Medulla oblongata (tissue), 1 donor: ENCODE measurements at regions not wholly inside any gene's neighbourhood (a gene's known extent, or its start where the extent isn't known, plus 50 kb on each side); places are given as distances from the start of the nearest gene placed in this dataset.

Source experiments
- DNase-seq: peaks from one replicate; pipeline ENCODE4 v3.0.0-alpha.2; 2015; ENCODE audit errors: extremely low spot score

GRCh38 chr10:10881117-10881813 lies 136.4 kb upstream of the CELF2 start:
- DNase-seq: no peak

- no peak for DNase-seq
Observed at GRCh38 chr10:10883737-10884136, 133.9 kb upstream of the CELF2 start.

- DNase-seq: no peak
Observed at GRCh38 chr10:10886861-10887531, 130.7 kb upstream of the CELF2 start.

- no peak for DNase-seq
Observed at GRCh38 chr10:10891124-10892082, 126.3 kb upstream of the CELF2 start.

GRCh38 chr10:10892290-10892875 lies 125.3 kb upstream of the CELF2 start:
- no peak for DNase-seq

- no peak for DNase-seq
Observed at GRCh38 chr10:10897400-10897799, 120.3 kb upstream of the CELF2 start.

GRCh38 chr10:10901906-10902305 lies 115.8 kb upstream of the CELF2 start:
- no peak for DNase-seq

- no peak for DNase-seq
Observed at GRCh38 chr10:10902951-10903350, 114.7 kb upstream of the CELF2 start.

- DNase-seq: no peak
Observed at GRCh38 chr10:10903620-10904019, 114.1 kb upstream of the CELF2 start.

GRCh38 chr10:10910634-10911033 lies 107.0 kb upstream of the CELF2 start:
- DNase-seq: no peak

- no peak for DNase-seq
Observed at GRCh38 chr10:10911035-10911434, 106.6 kb upstream of the CELF2 start.

- DNase-seq: peak; percentile 7
Observed at GRCh38 chr10:10911471-10911921, 106.2 kb upstream of the CELF2 start.

- DNase-seq: no peak
Observed at GRCh38 chr10:10914144-10914543, 103.5 kb upstream of the CELF2 start.

- no peak for DNase-seq
Observed at GRCh38 chr10:10915215-10915614, 102.5 kb upstream of the CELF2 start.

- no peak for DNase-seq
Observed at GRCh38 chr10:10917031-10917430, 100.6 kb upstream of the CELF2 start.

- no peak for DNase-seq
Observed at GRCh38 chr10:10919976-10920375, 97.7 kb upstream of the CELF2 start.

GRCh38 chr10:10921826-10922461 lies 95.7 kb upstream of the CELF2 start:
- DNase-seq: no peak

- no peak for DNase-seq
Observed at GRCh38 chr10:10923029-10923651, 94.5 kb upstream of the CELF2 start.

GRCh38 chr10:10925667-10926066 lies 92.0 kb upstream of the CELF2 start:
- no peak for DNase-seq

GRCh38 chr10:10927608-10928007 lies 90.1 kb upstream of the CELF2 start:
- DNase-seq: no peak
